Activated naive CD4-positive, alpha-beta T cell treated with Interleukin-2 at 50 U/mL for 16 hours (primary cell): ENCODE measurements at regions not wholly inside any gene's neighbourhood (a gene's known extent, or its start where the extent isn't known, plus 50 kb on each side); places are given as distances from the start of the nearest gene placed in this dataset.
"Not testable (repeated sequence)": the region's sequence is repeated elsewhere in the genome, so short reads cannot be mapped to it uniquely, and the experiment has no call there.

ENCODE experiments used
- DNase-seq: peaks from one replicate; pipeline ENCODE4 v3.0.0-alpha.2; 2020

DNA sequence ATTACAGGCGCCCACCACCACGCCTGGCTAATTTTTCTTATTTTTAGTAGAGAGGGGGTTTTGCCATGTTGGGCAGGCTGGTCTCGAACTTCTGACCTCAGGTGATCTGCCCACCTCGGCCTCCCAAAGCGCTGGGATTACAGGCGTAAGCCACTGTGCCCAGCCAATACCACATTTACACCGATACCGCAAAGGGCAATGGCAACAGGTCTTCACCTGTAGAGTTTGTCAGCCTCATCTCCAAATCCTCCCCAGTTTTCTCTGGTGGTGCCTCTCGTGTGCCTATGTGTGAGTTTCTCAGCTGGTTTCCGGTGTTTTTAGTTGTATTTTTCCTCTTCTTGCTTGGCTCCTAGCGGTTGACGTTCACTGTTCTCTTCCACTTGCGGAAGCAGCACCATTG lies 52.0 kb upstream of the LYZL1 start:
- DNase-seq = not testable (repeated sequence)

GRCh38 chr10:29237786-29238185 lies 51.1 kb upstream of the LYZL1 start:
- DNase-seq = no peak

GRCh38 chr10:29238523-29239135 lies 50.2 kb upstream of the LYZL1 start:
- no peak for DNase-seq
